GM19324 (cell line): ENCODE measurements at regions not wholly inside any gene's neighbourhood (a gene's known extent, or its start where the extent isn't known, plus 50 kb on each side); places are given as distances from the start of the nearest gene placed in this dataset.

Source experiments
- ATAC-seq: cut with Tn5 transposase; IDR thresholded peaks from one replicate; pipeline ENCODE4 v1.9.1; 2021; ENCODE audit warnings: mild to moderate bottlenecking, moderate library complexity; ENCODE audit not compliant: unreplicated experiment, low FRiP score

- no peak for ATAC-seq
Observed at GRCh38 chr2:16323551-16324543, 341.8 kb downstream of the CYRIA start.

- ATAC-seq: no peak
Observed at GRCh38 chr2:16323126-16323520, 342.5 kb downstream of the CYRIA start.

GRCh38 chr2:16322308-16323125 is 343.1 kb downstream of the CYRIA start:
- no peak for ATAC-seq

- ATAC-seq: no peak
Observed at GRCh38 chr2:16321872-16322271, 343.8 kb downstream of the CYRIA start.

GRCh38 chr2:16321256-16321655 is 344.4 kb downstream of the CYRIA start:
- no peak for ATAC-seq

GRCh38 chr2:16320716-16321115 is 344.9 kb downstream of the CYRIA start:
- no peak for ATAC-seq

GRCh38 chr2:16319551-16320121 is 346.0 kb downstream of the CYRIA start:
- ATAC-seq: no peak

- no peak for ATAC-seq
Observed at GRCh38 chr2:16318474-16319195, 347.0 kb downstream of the CYRIA start.

- ATAC-seq: no peak
Observed at GRCh38 chr2:16318051-16318450, 347.6 kb downstream of the CYRIA start.

GRCh38 chr2:16317211-16317830 is 348.3 kb downstream of the CYRIA start:
- no peak for ATAC-seq

- ATAC-seq: no peak
Observed at GRCh38 chr2:16316456-16317210, 349.0 kb downstream of the CYRIA start.

- no peak for ATAC-seq
Observed at GRCh38 chr2:16315908-16316307, 349.7 kb downstream of the CYRIA start.

GRCh38 chr2:16315458-16315835 is 350.2 kb downstream of the CYRIA start:
- no peak for ATAC-seq

- ATAC-seq: no peak
Observed at GRCh38 chr2:16314691-16315457, 350.8 kb downstream of the CYRIA start.

- no peak for ATAC-seq
Observed at GRCh38 chr2:16314001-16314400, 351.6 kb downstream of the CYRIA start.

GRCh38 chr2:16313235-16313975 is 352.2 kb downstream of the CYRIA start:
- ATAC-seq: no peak

GRCh38 chr2:16312771-16313170 is 352.9 kb downstream of the CYRIA start:
- ATAC-seq: no peak
